WTC11 (cell line): ENCODE measurements at regions not wholly inside any gene's neighbourhood (a gene's known extent, or its start where the extent isn't known, plus 50 kb on each side); places are given as distances from the start of the nearest gene placed in this dataset.

Experiments used
- ATAC-seq: fragments of 200-7000 bp; cut with Tn5 transposase; 2 replicates; pipeline ENCODE4 v1.10.0; 2021; ENCODE audit warnings: mild to moderate bottlenecking, moderate library complexity
- CTCF ChIA-PET: fragments of 300-600 bp; sonication (Branson Sonifier 250); formaldehyde crosslinking; loops from one replicate; lab custom pipeline; 2021; ENCODE audit warnings: antibody characterized with exemption; lab: Charles Lee
- POLR2A ChIA-PET: fragments of 350-600 bp; sonication (Branson Sonifier 250); formaldehyde crosslinking; loops from one replicate; lab custom pipeline; 2021; ENCODE audit warnings: antibody characterized with exemption; lab: Charles Lee
- DNase-seq: peaks from one replicate; pipeline ENCODE4 v3.0.0; 2021; ENCODE audit warnings: low spot score
- H3K27ac Mint-ChIP-seq: 2 replicates; pipeline ENCODE4 v1.8.0; 2021; ENCODE audit warnings: mixed read lengths
- H3K27me3 Mint-ChIP-seq: 2 replicates; pipeline ENCODE4 v1.8.0; 2021; ENCODE audit warnings: low read depth, mild to moderate bottlenecking, moderate library complexity, mixed read lengths
- H3K36me3 Mint-ChIP-seq: 2 replicates; pipeline ENCODE4 v1.8.0; 2021; ENCODE audit warnings: mixed read lengths
- H3K4me1 Mint-ChIP-seq: 2 replicates; pipeline ENCODE4 v1.8.0; 2022; ENCODE audit warnings: mixed read lengths
- H3K4me3 Mint-ChIP-seq: 2 replicates; pipeline ENCODE4 v1.8.0; 2021; ENCODE audit warnings: mild to moderate bottlenecking, moderate library complexity, mixed read lengths
- H3K9me3 Mint-ChIP-seq: 2 replicates; pipeline ENCODE4 v1.8.0; 2021; ENCODE audit warnings: mixed read lengths
- CBFB ChIP-seq: sonication (generic); formaldehyde crosslinking; IDR thresholded peaks from 2 replicates; pipeline ENCODE4 v1.8.1; 2022; ENCODE audit warnings: mild to moderate bottlenecking, low read depth, missing genetic modification reagents
- CREM ChIP-seq: sonication (generic); formaldehyde crosslinking; IDR thresholded peaks from 2 replicates; pipeline ENCODE4 v1.8.1; 2022; ENCODE audit warnings: mild to moderate bottlenecking, missing genetic modification reagents, moderate library complexity
- FOXK1 ChIP-seq: sonication (generic); formaldehyde crosslinking; IDR thresholded peaks from 2 replicates; pipeline ENCODE4 v1.8.0; 2022; ENCODE audit warnings: mild to moderate bottlenecking, moderate library complexity, missing genetic modification reagents
- NFYB ChIP-seq: sonication (generic); formaldehyde crosslinking; conservative IDR thresholded peaks from 2 replicates; pipeline ENCODE4 v1.8.0; 2022; ENCODE audit warnings: low read depth, missing genetic modification reagents
- RORB ChIP-seq: fragments of 250-450 bp; sonication (Bioruptor Pico); IDR thresholded peaks from 2 replicates; pipeline ENCODE4 v1.9.0; 2021; ENCODE audit warnings: mild to moderate bottlenecking
- TCF7 ChIP-seq: sonication (generic); formaldehyde crosslinking; IDR thresholded peaks from 2 replicates; pipeline ENCODE4 v1.8.0; 2022; ENCODE audit warnings: mild to moderate bottlenecking, low read depth, missing genetic modification reagents, moderate library complexity
- TF ChIP-seq, protein P1 (sequence below): sonication (generic); formaldehyde crosslinking; IDR thresholded peaks from 2 replicates; pipeline ENCODE4 v1.8.0; 2022; ENCODE audit warnings: mild to moderate bottlenecking, missing genetic modification reagents
- TF ChIP-seq, protein P2 (sequence below): sonication (generic); formaldehyde crosslinking; IDR thresholded peaks from 2 replicates; pipeline ENCODE4 v1.8.0; 2022; ENCODE audit warnings: missing genetic modification reagents
- TF ChIP-seq, protein P3 (sequence below): fragments of 250-450 bp; sonication (Bioruptor Pico); IDR thresholded peaks from 2 replicates; pipeline ENCODE4 v1.9.0; 2021; ENCODE audit warnings: moderate library complexity, mild to moderate bottlenecking, inconsistent platforms, borderline replicate concordance
- TF ChIP-seq, protein P4 (sequence below): sonication (generic); formaldehyde crosslinking; IDR thresholded peaks from 2 replicates; pipeline ENCODE4 v1.8.0; 2023; ENCODE audit warnings: mild to moderate bottlenecking, missing genetic modification reagents
- TF ChIP-seq, protein P5 (sequence below): sonication (generic); formaldehyde crosslinking; IDR thresholded peaks from 2 replicates; pipeline ENCODE4 v1.8.0; 2022; ENCODE audit warnings: mild to moderate bottlenecking, missing genetic modification reagents
- TF ChIP-seq, protein P6 (sequence below): sonication (generic); formaldehyde crosslinking; IDR thresholded peaks from 2 replicates; pipeline ENCODE4 v1.8.1; 2023; ENCODE audit warnings: mild to moderate bottlenecking, missing genetic modification reagents, moderate library complexity
- TF ChIP-seq, protein P7 (sequence below): fragments of 250-450 bp; sonication (Bioruptor Pico); IDR thresholded peaks from 2 replicates; pipeline ENCODE4 v2.1.2; 2022; ENCODE audit warnings: mild to moderate bottlenecking, moderate library complexity
- TF ChIP-seq, protein P8 (sequence below): sonication (generic); formaldehyde crosslinking; IDR thresholded peaks from 2 replicates; pipeline ENCODE4 v1.8.1; 2023; ENCODE audit warnings: mild to moderate bottlenecking, missing genetic modification reagents, moderate library complexity
- TF ChIP-seq, protein P9 (sequence below): sonication (generic); formaldehyde crosslinking; IDR thresholded peaks from 2 replicates; pipeline ENCODE4 v1.8.1; 2022; ENCODE audit warnings: low read depth, mild to moderate bottlenecking, moderate library complexity, missing genetic modification reagents, borderline replicate concordance
- TF ChIP-seq, protein P10 (sequence below): sonication (generic); formaldehyde crosslinking; IDR thresholded peaks from 2 replicates; pipeline ENCODE4 v1.8.1; 2023; ENCODE audit warnings: mild to moderate bottlenecking, missing genetic modification reagents, borderline replicate concordance

DNA sequence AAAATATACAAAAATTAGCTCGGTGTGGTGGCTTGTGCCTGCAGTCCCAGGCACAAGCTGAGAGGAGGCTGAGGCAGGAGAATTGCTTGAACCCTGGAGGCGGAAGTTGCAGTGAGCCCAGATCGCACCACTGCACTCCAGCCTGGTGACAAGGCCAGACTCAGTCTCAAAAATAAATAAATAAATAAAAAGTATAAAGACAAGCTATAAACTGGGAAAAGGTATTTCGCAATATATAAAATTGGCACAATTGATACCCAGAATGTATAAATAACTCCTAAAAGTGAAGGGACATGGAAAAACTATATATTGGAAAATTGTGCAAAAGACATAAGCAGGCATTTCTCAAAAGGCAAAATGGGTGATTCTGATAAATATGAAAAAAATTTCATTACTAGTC lies 657.9 kb upstream of the SLC8A1 start:
- no peak for DNase-seq
- H3K27me3 Mint-ChIP-seq: no peaks in the 10 kb centered on the region
- H3K36me3 Mint-ChIP-seq: peaks cover 16% of the 10 kb centered on the region
- H3K4me1 Mint-ChIP-seq: no peaks in the 10 kb centered on the region
- CTCF ChIA-PET: no interaction called here
- ATAC-seq: no peak
- TF ChIP-seq, protein P1, sequence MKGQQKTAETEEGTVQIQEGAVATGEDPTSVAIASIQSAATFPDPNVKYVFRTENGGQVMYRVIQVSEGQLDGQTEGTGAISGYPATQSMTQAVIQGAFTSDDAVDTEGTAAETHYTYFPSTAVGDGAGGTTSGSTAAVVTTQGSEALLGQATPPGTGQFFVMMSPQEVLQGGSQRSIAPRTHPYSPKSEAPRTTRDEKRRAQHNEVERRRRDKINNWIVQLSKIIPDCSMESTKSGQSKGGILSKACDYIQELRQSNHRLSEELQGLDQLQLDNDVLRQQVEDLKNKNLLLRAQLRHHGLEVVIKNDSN: no peak
- TF ChIP-seq, protein P2, sequence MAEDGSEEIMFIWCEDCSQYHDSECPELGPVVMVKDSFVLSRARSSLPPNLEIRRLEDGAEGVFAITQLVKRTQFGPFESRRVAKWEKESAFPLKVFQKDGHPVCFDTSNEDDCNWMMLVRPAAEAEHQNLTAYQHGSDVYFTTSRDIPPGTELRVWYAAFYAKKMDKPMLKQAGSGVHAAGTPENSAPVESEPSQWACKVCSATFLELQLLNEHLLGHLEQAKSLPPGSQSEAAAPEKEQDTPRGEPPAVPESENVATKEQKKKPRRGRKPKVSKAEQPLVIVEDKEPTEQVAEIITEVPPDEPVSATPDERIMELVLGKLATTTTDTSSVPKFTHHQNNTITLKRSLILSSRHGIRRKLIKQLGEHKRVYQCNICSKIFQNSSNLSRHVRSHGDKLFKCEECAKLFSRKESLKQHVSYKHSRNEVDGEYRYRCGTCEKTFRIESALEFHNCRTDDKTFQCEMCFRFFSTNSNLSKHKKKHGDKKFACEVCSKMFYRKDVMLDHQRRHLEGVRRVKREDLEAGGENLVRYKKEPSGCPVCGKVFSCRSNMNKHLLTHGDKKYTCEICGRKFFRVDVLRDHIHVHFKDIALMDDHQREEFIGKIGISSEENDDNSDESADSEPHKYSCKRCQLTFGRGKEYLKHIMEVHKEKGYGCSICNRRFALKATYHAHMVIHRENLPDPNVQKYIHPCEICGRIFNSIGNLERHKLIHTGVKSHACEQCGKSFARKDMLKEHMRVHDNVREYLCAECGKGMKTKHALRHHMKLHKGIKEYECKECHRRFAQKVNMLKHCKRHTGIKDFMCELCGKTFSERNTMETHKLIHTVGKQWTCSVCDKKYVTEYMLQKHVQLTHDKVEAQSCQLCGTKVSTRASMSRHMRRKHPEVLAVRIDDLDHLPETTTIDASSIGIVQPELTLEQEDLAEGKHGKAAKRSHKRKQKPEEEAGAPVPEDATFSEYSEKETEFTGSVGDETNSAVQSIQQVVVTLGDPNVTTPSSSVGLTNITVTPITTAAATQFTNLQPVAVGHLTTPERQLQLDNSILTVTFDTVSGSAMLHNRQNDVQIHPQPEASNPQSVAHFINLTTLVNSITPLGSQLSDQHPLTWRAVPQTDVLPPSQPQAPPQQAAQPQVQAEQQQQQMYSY (CRISPR knock-in tag): no peak
- TF ChIP-seq CREM (CRISPR knock-in tag): no peak
- TF ChIP-seq, protein P3, sequence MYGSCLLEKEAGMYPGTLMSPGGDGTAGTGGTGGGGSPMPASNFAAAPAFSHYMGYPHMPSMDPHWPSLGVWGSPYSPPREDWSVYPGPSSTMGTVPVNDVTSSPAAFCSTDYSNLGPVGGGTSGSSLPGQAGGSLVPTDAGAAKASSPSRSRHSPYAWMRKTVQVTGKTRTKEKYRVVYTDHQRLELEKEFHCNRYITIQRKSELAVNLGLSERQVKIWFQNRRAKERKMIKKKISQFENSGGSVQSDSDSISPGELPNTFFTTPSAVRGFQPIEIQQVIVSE (CRISPR knock-in tag): no peak
- TF ChIP-seq, protein P4, sequence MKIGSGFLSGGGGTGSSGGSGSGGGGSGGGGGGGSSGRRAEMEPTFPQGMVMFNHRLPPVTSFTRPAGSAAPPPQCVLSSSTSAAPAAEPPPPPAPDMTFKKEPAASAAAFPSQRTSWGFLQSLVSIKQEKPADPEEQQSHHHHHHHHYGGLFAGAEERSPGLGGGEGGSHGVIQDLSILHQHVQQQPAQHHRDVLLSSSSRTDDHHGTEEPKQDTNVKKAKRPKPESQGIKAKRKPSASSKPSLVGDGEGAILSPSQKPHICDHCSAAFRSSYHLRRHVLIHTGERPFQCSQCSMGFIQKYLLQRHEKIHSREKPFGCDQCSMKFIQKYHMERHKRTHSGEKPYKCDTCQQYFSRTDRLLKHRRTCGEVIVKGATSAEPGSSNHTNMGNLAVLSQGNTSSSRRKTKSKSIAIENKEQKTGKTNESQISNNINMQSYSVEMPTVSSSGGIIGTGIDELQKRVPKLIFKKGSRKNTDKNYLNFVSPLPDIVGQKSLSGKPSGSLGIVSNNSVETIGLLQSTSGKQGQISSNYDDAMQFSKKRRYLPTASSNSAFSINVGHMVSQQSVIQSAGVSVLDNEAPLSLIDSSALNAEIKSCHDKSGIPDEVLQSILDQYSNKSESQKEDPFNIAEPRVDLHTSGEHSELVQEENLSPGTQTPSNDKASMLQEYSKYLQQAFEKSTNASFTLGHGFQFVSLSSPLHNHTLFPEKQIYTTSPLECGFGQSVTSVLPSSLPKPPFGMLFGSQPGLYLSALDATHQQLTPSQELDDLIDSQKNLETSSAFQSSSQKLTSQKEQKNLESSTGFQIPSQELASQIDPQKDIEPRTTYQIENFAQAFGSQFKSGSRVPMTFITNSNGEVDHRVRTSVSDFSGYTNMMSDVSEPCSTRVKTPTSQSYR (CRISPR knock-in tag): no peak
- TF ChIP-seq, protein P5, sequence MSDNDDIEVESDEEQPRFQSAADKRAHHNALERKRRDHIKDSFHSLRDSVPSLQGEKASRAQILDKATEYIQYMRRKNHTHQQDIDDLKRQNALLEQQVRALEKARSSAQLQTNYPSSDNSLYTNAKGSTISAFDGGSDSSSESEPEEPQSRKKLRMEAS (CRISPR knock-in tag): no peak
- TF ChIP-seq, protein P6, sequence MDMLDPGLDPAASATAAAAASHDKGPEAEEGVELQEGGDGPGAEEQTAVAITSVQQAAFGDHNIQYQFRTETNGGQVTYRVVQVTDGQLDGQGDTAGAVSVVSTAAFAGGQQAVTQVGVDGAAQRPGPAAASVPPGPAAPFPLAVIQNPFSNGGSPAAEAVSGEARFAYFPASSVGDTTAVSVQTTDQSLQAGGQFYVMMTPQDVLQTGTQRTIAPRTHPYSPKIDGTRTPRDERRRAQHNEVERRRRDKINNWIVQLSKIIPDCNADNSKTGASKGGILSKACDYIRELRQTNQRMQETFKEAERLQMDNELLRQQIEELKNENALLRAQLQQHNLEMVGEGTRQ: no peak
- no peak for TF ChIP-seq CBFB
- TF ChIP-seq FOXK1 (CRISPR knock-in tag): no peak
- TF ChIP-seq, protein P7, sequence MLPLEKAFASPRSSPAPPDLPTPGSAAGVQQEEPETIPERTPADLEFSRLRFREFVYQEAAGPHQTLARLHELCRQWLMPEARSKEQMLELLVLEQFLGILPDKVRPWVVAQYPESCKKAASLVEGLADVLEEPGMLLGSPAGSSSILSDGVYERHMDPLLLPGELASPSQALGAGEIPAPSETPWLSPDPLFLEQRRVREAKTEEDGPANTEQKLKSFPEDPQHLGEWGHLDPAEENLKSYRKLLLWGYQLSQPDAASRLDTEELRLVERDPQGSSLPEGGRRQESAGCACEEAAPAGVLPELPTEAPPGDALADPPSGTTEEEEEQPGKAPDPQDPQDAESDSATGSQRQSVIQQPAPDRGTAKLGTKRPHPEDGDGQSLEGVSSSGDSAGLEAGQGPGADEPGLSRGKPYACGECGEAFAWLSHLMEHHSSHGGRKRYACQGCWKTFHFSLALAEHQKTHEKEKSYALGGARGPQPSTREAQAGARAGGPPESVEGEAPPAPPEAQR (CRISPR knock-in tag): no peak
- TF ChIP-seq, protein P8, sequence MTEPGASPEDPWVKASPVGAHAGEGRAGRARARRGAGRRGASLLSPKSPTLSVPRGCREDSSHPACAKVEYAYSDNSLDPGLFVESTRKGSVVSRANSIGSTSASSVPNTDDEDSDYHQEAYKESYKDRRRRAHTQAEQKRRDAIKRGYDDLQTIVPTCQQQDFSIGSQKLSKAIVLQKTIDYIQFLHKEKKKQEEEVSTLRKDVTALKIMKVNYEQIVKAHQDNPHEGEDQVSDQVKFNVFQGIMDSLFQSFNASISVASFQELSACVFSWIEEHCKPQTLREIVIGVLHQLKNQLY (CRISPR knock-in tag): no peak
- TF ChIP-seq, all 79 proteins: peak for 0
- Mint-ChIP-seq H3K4me3 (no peak overlapping the region), H3K27ac (no peak overlapping the region), H3K9me3 (peaks cover 19% of the 10 kb centered on the region)
- POLR2A ChIA-PET: no interaction called here

DNA sequence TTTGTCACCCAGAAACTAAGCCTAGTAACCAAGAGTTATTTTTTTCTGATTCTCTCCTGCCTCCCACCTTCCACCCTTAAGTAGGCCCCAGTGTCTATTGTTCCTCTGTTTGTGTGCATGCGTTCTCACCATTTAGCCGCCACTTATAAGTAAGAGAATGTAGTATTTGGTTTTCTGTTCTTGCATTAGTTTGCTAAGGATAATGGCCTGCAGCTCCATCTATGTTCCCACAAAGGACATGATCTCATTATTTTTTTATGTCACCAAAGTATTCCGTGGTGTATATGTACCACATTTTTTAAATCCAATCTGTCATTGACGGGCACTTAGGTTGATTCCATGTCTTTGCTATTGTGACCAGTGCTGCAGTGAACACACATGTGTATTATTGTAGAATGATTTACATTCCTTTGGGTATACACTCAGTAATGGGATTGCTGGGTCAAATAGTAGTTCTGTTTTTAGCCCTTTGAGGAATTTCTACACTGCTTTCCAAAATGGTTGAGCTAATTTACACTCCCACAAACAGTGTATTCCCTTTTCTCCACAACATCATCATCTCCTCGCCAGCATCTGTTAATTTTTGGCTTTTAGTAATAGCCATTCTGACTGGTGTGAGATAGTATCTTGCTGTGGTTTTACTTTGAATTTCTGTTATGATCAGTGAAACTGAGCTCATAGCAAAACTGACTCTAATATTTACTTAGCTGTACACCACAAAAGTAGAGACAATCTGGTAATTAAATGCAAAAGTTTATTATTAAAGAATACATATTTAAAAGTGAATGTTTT lies 660.1 kb upstream of the SLC8A1 start:
- H3K36me3 Mint-ChIP-seq: peaks cover 17% of the 10 kb centered on the region
- ChIA-PET CTCF (no interaction called here), POLR2A (no interaction called here)
- no peaks in the 10 kb centered on the region for H3K4me1 Mint-ChIP-seq
- H3K27me3 Mint-ChIP-seq: no peaks in the 10 kb centered on the region
- DNase-seq (no peak), ATAC-seq (no peak)
- H3K9me3 Mint-ChIP-seq: peaks cover 21% of the 10 kb centered on the region
- no peak overlapping the region for H3K4me3 Mint-ChIP-seq
- no peak overlapping the region for H3K27ac Mint-ChIP-seq
- TF ChIP-seq, protein P9, sequence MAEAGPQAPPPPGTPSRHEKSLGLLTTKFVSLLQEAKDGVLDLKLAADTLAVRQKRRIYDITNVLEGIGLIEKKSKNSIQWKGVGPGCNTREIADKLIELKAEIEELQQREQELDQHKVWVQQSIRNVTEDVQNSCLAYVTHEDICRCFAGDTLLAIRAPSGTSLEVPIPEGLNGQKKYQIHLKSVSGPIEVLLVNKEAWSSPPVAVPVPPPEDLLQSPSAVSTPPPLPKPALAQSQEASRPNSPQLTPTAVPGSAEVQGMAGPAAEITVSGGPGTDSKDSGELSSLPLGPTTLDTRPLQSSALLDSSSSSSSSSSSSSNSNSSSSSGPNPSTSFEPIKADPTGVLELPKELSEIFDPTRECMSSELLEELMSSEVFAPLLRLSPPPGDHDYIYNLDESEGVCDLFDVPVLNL: no peak
- TF ChIP-seq RORB (CRISPR knock-in tag): no peak
- no peak for TF ChIP-seq TCF7
- TF ChIP-seq, protein P10, sequence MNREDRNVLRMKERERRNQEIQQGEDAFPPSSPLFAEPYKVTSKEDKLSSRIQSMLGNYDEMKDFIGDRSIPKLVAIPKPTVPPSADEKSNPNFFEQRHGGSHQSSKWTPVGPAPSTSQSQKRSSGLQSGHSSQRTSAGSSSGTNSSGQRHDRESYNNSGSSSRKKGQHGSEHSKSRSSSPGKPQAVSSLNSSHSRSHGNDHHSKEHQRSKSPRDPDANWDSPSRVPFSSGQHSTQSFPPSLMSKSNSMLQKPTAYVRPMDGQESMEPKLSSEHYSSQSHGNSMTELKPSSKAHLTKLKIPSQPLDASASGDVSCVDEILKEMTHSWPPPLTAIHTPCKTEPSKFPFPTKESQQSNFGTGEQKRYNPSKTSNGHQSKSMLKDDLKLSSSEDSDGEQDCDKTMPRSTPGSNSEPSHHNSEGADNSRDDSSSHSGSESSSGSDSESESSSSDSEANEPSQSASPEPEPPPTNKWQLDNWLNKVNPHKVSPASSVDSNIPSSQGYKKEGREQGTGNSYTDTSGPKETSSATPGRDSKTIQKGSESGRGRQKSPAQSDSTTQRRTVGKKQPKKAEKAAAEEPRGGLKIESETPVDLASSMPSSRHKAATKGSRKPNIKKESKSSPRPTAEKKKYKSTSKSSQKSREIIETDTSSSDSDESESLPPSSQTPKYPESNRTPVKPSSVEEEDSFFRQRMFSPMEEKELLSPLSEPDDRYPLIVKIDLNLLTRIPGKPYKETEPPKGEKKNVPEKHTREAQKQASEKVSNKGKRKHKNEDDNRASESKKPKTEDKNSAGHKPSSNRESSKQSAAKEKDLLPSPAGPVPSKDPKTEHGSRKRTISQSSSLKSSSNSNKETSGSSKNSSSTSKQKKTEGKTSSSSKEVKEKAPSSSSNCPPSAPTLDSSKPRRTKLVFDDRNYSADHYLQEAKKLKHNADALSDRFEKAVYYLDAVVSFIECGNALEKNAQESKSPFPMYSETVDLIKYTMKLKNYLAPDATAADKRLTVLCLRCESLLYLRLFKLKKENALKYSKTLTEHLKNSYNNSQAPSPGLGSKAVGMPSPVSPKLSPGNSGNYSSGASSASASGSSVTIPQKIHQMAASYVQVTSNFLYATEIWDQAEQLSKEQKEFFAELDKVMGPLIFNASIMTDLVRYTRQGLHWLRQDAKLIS (CRISPR knock-in tag): no peak
- TF ChIP-seq NFYB: no peak
